TTC549 (cell line): ENCODE measurements at regions not wholly inside any gene's neighbourhood (a gene's known extent, or its start where the extent isn't known, plus 50 kb on each side); places are given as distances from the start of the nearest gene placed in this dataset.

Experiments used
- FAIRE-seq: peaks from 2 replicates; lab custom pipeline; 2012; peaks lifted over from hg19 to GRCh38; lab: Jason Lieb, UNC

DNA sequence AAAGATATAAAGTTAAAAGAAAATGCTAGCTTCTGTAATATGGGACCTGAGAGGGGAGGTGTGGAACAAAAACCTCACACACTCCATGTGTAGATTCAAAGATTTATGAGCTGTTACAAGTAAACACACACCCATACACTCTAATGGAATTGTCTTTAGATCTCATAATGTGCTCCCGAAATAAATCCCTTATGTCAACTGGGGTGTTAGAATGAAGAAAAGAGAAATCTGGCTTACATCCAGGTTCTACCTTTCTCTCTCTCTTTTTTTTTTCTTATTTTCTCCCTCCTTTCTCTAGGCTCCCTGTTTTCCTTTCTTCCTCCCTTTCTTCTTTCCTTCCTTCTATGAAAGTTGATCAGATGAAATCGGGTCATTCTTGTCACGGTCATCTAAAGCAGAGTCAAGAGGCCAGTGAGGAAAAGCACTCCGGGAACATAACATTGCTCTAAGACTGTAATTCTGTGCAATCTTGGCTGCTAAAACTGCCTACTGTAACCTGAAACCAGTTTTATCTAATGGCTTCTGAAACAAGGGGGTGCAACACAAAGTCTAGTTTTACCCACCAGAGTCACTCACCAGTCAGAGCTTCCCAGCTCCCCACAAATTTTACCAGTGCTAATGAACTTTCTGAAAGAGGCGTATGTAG is 68.3 kb upstream of the BTBD3 start:
- no peak for FAIRE-seq

- no peak for FAIRE-seq
These were observed 67.6 kb upstream of the BTBD3 start for GRCh38 chr20:11849976-11850670.

- FAIRE-seq, result no peak
These were observed 66.8 kb upstream of the BTBD3 start for GRCh38 chr20:11850901-11851300.

GRCh38 chr20:11851646-11852045 is 66.0 kb upstream of the BTBD3 start:
- FAIRE-seq, result no peak

DNA sequence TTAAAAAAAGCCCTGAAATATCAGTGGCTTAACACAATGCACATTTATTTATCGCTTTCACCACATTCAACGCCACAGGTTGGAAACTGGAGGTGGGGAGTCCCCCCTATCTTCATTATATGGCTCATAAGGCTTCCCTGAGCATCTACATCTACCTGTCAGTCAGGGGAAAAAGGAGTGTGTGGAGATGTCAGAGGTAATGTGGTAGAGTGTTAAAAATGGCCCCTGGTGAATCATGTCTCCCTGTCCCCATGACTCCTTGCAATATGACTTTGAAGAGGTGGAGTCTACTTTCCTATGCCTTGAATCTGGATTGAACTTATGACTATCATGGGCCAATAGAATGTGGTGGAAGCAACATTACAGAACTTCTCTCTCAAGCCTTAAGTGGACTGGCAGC is 65.5 kb upstream of the BTBD3 start:
- FAIRE-seq, result no peak

GRCh38 chr20:11852811-11853210 is 64.9 kb upstream of the BTBD3 start:
- no peak for FAIRE-seq

- FAIRE-seq, result no peak
These were observed 64.3 kb upstream of the BTBD3 start for GRCh38 chr20:11853359-11853758.

DNA sequence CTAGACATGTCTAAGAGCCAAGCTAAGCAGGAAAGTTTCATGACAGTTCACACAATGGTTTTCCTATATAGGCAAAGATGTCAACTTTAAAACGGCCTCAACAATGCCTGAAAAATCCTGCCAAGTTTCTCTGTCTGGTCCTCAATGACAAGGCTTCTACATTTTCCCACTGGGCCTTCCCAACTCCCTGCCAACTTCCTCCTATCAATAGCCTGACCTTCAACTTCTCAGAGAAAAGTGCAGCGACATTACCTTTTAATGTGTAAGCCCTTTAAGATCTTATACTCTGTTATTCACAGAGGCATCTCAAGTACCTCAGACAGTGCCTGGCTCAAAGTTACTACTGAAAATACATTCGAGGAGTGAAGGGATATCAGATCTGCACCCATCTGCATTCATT is 56.2 kb upstream of the BTBD3 start:
- FAIRE-seq, result no peak

DNA sequence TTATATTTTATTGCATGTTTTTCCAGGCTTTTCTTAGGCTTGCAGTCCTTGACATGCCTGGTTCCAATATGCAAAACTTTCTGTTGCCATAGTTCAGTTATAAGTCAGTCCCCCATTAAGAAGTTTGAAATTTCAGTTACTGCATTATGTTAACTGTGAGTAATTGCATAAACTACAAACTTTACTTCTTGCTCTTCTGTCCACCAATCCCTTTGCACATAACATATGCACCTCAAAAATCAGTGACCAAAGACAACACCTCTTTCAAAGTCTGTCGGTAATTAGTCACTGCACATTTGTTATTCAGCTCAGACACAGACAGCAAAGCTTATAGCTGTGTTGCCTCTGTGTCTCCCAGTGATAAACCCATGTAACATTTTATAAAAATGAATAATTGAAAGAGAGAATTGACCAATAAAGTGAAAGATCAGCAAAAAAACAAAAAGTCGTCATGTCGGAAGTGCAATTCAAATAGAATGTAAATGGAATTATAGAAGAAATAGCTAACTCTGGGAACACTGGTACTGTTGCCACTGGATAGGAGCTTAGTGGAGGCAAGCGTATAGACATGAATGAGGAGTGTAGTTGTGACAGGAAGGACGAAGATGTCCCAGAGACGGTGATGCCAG is 50.3 kb upstream of the BTBD3 start:
- no peak for FAIRE-seq
